Spleen (tissue), 7 donors: ENCODE measurements at regions not wholly inside any gene's neighbourhood (a gene's known extent, or its start where the extent isn't known, plus 50 kb on each side); places are given as distances from the start of the nearest gene placed in this dataset.
"Not testable (repeated sequence)": the region's sequence is repeated elsewhere in the genome, so short reads cannot be mapped to it uniquely, and the experiment has no call there.

Experiments used
- POLR2A ChIP-seq, 3 donors: fragments of 450-650 bp; IDR thresholded peaks; one replicate each; pipeline ENCODE4 v1.5.1; 2017; ENCODE audit warnings: antibody characterized with exemption in 3 of 3, mild to moderate bottlenecking in 1 of 3
- POLR2AphosphoS5 ChIP-seq, 3 donors: sonication (generic); formaldehyde crosslinking; IDR thresholded peaks; one replicate each; pipeline ENCODE4 v1.5.1; 2017; ENCODE audit warnings: antibody characterized with exemption in 3 of 3
- TF ChIP-seq, protein P1 (sequence below), 11 experiments: fragments of 200-600 bp in 7 of 11; fragments of 450-650 bp in 4 of 11; sonication (generic) in 4 of 11; IDR thresholded peaks in 8 of 11; conservative IDR thresholded peaks in 3 of 11; 1 replicate in 7 of 11; 2 replicates in 4 of 11; pipeline versions ENCODE4 v1.4.0 to v1.8.0; 2016 to 2021; ENCODE audit warnings: antibody characterized with exemption in 11 of 11, inconsistent platforms in 4 of 11, mild to moderate bottlenecking in 1 of 11
- donor health status: DM: no; HTN: no; CAD: no; lungs with moderate emphysema.
- donor health status: DM: no; HTN: no; CAD: no.
- donor health status: DM: no; HTN: no; CAD: no.

DNA sequence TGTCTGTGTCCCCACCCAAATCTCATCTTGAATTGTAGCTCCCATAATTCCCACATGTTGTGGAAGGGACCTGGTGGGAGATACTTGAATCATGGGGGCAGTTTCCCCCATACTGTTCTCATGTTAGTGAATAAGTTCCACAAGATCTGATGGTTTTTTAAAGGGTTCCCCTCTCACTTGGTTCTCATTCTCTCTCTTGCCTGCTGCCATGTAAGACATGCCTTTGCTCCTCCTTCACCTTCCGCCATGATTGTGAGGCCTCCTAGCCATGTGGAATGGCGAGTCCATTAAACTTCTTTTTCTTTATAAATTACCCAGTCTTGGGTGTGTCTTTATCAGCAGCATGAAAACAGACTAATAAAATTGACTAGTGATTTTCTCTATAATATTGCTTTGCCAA is 75.2 kb upstream of the SH3BP4 start:
- TF ChIP-seq, protein P1, sequence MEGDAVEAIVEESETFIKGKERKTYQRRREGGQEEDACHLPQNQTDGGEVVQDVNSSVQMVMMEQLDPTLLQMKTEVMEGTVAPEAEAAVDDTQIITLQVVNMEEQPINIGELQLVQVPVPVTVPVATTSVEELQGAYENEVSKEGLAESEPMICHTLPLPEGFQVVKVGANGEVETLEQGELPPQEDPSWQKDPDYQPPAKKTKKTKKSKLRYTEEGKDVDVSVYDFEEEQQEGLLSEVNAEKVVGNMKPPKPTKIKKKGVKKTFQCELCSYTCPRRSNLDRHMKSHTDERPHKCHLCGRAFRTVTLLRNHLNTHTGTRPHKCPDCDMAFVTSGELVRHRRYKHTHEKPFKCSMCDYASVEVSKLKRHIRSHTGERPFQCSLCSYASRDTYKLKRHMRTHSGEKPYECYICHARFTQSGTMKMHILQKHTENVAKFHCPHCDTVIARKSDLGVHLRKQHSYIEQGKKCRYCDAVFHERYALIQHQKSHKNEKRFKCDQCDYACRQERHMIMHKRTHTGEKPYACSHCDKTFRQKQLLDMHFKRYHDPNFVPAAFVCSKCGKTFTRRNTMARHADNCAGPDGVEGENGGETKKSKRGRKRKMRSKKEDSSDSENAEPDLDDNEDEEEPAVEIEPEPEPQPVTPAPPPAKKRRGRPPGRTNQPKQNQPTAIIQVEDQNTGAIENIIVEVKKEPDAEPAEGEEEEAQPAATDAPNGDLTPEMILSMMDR (IDR thresholded peaks at IDR 0.05 in 8 of 11, conservative IDR thresholded peaks at IDR 0.05 in 3 of 11), result not testable (repeated sequence)
- TF ChIP-seq POLR2AphosphoS5, POLR2A (IDR thresholded peaks at IDR 0.05): not testable (repeated sequence)
